ENCODE measurements at regions not wholly inside any gene's neighbourhood (a gene's known extent, or its start where the extent isn't known, plus 50 kb on each side); places are given as distances from the start of the nearest gene placed in this dataset.

GRCh38 chr2:144701259-144701658 is 181.3 kb upstream of the ZEB2 start:
- Histone ChIP-seq H2BK20ac (ENCODE audit: low read depth, low read length, poor library complexity, severe bottlenecking) (no peak overlapping the region), H2AFZ (ENCODE audit: low read length) (no peak overlapping the region), H4K8ac (replicated peaks; ENCODE audit: insufficient read length, low read depth, low read length) (no peak overlapping the region), H4K20me1 (ENCODE audit: control insufficient read depth, insufficient read depth, insufficient read length) (no peaks in the 10 kb centered on the region), H3K79me1 (ENCODE audit: insufficient read depth, low read depth, low read length, poor library complexity, severe bottlenecking) (no peaks in the 10 kb centered on the region), H3K9me3 (ENCODE audit: control insufficient read depth, low read depth, low read length) (no peaks in the 10 kb centered on the region), H4K5ac (ENCODE audit: insufficient read length, low read depth, low read length) (no peak overlapping the region), H3K4me1 (ENCODE audit: insufficient read depth, low read length) (no peaks in the 10 kb centered on the region), H3T11ph (ENCODE audit: low read length) (no peak overlapping the region), H2AK5ac (ENCODE audit: insufficient read length, low read length) (no peak overlapping the region), H2BK120ac (ENCODE audit: low read depth, low read length, poor library complexity, severe bottlenecking) (no peak overlapping the region), H3K23me2 (ENCODE audit: insufficient read length, low read depth, low read length, poor library complexity, severe bottlenecking) (no peaks in the 10 kb centered on the region), H3K23ac (ENCODE audit: insufficient read length, low read depth, low read length) (no peak overlapping the region), H3K4ac (ENCODE audit: low read depth, low read length) (no peak overlapping the region), H2BK12ac (ENCODE audit: insufficient read length, low read depth, low read length) (no peak overlapping the region), H2BK5ac (ENCODE audit: insufficient read length, low read length) (no peak overlapping the region), H3K27ac (ENCODE audit: insufficient read length, low read depth, low read length) (no peak overlapping the region), H4K91ac (ENCODE audit: insufficient read length, low read depth, low read length) (no peak overlapping the region), H3K27me3 (ENCODE audit: insufficient read depth, low read length) (no peaks in the 10 kb centered on the region), H3K79me2 (ENCODE audit: insufficient read depth, low read length) (no peaks in the 10 kb centered on the region), H3K9ac (ENCODE audit: extremely low read depth, insufficient read length, low read length) (no peak overlapping the region), H3K18ac (ENCODE audit: insufficient read length, low read depth, low read length) (no peak overlapping the region), H3K56ac (ENCODE audit: insufficient read length, low read depth, low read length) (no peak overlapping the region), H2BK15ac (ENCODE audit: low read depth, low read length) (no peak overlapping the region), H3K14ac (ENCODE audit: insufficient read depth, low read length) (no peak overlapping the region), H3K4me2 (ENCODE audit: insufficient read depth, insufficient read length, low read length) (no peak overlapping the region)
- H3K9me3 Mint-ChIP-seq, result no peaks in the 10 kb centered on the region; a peak in 1 of 5 replicates
- WGBS (ENCODE audit: extremely low coverage, insufficient read length, low lambda C conversion rate), result no CpG with 5 or more reads among the region's 2 CpGs
- H3K4me1 Mint-ChIP-seq, result no peaks in the 10 kb centered on the region
- no peaks in the 10 kb centered on the region for H3K27me3 Mint-ChIP-seq (ENCODE audit: low read depth)
- H3K36me3 Mint-ChIP-seq (ENCODE audit: insufficient read depth in 1 of 3, low read depth in 3 of 3), result no peaks in the 10 kb centered on the region; a peak in 1 of 7 replicates
- DNase-seq, result no peak
- no peak overlapping the region for H3K27ac Mint-ChIP-seq
- no peak overlapping the region for H3K4me3 Mint-ChIP-seq
- no peak for TF ChIP-seq CTCF (conservative IDR thresholded peaks at IDR 0.05)
